ENCODE measurements at regions not wholly inside any gene's neighbourhood (a gene's known extent, or its start where the extent isn't known, plus 50 kb on each side); places are given as distances from the start of the nearest gene placed in this dataset.

- TF ChIP-seq GATA3 (IDR thresholded peaks at IDR 0.05; ENCODE audit: low read depth, low read length) (no peak), GATA2 (IDR thresholded peaks at IDR 0.05; ENCODE audit: low read depth, low read length) (no peak)
These were observed 986.3 kb downstream of the TFAP2A start for GRCh38 chr6:9428421-9429172.

DNA sequence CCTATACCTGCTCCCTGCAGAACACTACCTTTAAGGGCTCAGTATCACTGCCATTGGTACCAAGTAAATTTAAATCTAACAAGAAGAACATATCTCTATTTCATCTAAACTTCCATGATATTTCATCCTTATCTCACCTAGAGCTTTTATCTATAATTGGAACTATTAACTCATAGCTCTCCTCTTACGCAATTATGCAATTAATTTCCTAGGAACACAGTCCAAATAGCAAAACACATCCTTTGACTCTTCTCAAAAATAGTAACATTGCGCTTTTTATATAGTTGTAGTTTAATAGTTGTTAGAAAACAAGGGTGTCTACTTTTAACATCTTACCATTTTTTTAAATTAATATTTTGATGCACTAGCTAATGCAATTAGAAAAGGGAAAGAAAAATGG, 986.8 kb upstream of the SLC35B3 start:
- no peak for TF ChIP-seq GATA2 (IDR thresholded peaks at IDR 0.05; ENCODE audit: low read depth, low read length)
- no peak for TF ChIP-seq GATA3 (IDR thresholded peaks at IDR 0.05; ENCODE audit: low read depth, low read length)

DNA sequence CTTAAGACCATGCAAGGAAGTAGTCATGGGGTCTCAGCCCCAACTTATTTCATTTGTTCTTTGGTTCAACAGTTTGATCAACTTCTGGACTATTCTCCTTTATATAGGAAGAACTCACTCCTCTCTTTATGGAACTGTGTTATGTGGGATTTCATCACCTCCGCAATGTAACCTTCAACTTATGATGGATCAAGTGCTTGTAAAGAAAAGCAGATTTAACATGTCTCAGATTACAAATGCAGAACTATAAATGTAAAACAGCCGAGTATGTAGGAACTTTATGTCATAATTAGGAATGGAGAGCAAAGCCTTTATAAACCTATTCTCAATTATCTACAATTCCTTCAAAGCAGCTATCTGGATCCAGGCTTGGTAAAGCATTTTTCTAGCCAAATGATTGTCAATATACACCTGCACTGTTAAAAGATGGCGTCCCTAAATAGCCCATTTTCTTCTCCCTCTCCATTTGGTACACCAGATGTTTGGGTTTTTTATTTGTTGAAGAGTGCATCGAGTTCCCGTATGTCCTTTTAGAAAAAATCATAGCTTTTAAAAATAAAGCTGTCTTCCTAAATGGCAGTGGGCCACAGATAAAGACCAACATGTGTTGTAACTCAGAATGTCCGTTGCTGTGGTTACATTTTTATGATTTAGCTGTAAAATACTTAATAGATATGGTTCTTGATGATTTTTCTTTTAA, 985.1 kb upstream of the SLC35B3 start:
- TF ChIP-seq GATA2 (IDR thresholded peaks at IDR 0.05; ENCODE audit: low read depth, low read length), result no peak
- no peak for TF ChIP-seq GATA3 (IDR thresholded peaks at IDR 0.05; ENCODE audit: low read depth, low read length)

GRCh38 chr6:9417400-9417799, 982.1 kb upstream of the SLC35B3 start:
- no peak for TF ChIP-seq GATA3 (IDR thresholded peaks at IDR 0.05; ENCODE audit: low read depth, low read length)
- TF ChIP-seq GATA2 (IDR thresholded peaks at IDR 0.05; ENCODE audit: low read depth, low read length), result no peak

DNA sequence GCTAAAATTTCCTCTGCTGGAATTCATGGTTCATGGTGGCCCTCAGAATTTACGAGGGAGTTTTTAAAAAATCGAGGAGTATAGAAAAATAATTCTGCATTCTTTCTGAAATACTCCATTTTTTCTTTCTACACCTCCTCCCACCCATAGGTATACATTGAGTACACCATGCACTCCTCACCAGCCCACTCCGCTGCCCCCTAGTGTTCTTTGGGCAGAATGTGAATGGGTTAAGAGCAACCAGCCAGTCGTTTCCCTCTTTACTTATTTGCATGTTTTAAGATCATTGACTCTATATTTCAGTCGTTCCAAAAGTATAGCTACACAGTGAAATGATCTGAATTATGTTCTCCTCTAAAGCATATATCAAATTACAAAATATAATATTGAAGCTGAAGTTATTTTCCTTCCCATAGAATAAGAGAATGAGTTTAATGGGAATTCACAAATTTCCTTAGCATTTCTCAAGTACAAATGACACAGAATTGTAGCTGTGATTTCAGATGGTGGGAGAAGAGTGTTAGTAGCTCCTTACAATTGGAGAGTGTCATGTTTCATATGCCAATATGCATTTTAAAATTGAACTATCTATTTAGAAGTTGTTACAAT, 977.7 kb upstream of the SLC35B3 start:
- no peak for TF ChIP-seq GATA2 (IDR thresholded peaks at IDR 0.05; ENCODE audit: low read depth, low read length)
- no peak for TF ChIP-seq GATA3 (IDR thresholded peaks at IDR 0.05; ENCODE audit: low read depth, low read length)

DNA sequence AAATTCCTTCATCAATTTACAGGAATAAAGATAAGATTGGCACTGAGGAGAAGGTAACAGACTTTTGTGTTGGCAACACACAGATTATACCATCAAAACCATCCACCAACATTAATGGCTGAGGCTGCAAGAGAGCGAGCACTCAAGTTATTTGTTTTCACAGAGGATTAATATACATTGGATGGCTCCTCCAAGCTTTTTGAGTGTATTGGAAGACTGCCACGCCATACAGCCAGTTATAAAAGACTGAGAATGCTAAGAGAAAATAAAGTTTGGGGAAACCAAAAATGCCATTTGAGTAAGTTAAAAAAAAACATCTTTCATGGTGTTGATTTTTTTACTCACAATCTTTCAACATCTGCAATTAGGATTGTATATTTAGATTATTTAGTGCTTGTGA, 973.8 kb upstream of the SLC35B3 start:
- TF ChIP-seq GATA3 (IDR thresholded peaks at IDR 0.05; ENCODE audit: low read depth, low read length) (no peak), GATA2 (IDR thresholded peaks at IDR 0.05; ENCODE audit: low read depth, low read length) (no peak)

- no peak for TF ChIP-seq GATA2 (IDR thresholded peaks at IDR 0.05; ENCODE audit: low read depth, low read length)
- TF ChIP-seq GATA3 (IDR thresholded peaks at IDR 0.05; ENCODE audit: low read depth, low read length), result no peak
These were observed 973.2 kb upstream of the SLC35B3 start for GRCh38 chr6:9408402-9409117.

- no peak for TF ChIP-seq GATA2 (IDR thresholded peaks at IDR 0.05; ENCODE audit: low read depth, low read length)
- no peak for TF ChIP-seq GATA3 (IDR thresholded peaks at IDR 0.05; ENCODE audit: low read depth, low read length)
These were observed 970.5 kb upstream of the SLC35B3 start for GRCh38 chr6:9405825-9406224.

DNA sequence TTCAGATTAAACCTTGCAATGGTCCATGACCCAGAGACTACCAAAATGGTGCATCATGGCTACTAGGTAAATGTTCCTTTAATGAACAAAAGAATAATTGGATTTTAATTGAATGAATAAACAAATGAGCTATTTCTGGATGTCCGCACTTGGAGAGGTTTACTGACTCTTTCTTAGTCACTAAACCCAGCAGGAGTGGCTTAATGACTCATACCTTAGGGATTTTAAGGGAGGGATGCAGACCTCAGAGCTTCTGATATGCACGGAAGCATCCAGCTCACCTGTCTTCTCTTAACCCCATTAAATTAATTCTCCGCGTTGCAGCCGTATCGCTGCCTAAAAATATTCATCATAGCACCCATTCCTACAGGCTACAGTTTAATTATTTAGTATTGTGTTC, 970.0 kb upstream of the SLC35B3 start:
- TF ChIP-seq GATA2 (IDR thresholded peaks at IDR 0.05; ENCODE audit: low read depth, low read length) (no peak), GATA3 (IDR thresholded peaks at IDR 0.05; ENCODE audit: low read depth, low read length) (no peak)

GRCh38 chr6:9404351-9405146, 969.2 kb upstream of the SLC35B3 start:
- no peak for TF ChIP-seq GATA2 (IDR thresholded peaks at IDR 0.05; ENCODE audit: low read depth, low read length)
- TF ChIP-seq GATA3 (IDR thresholded peaks at IDR 0.05; ENCODE audit: low read depth, low read length), result no peak

GRCh38 chr6:9403736-9404135, 968.4 kb upstream of the SLC35B3 start:
- TF ChIP-seq GATA3 (IDR thresholded peaks at IDR 0.05; ENCODE audit: low read depth, low read length) (no peak), GATA2 (IDR thresholded peaks at IDR 0.05; ENCODE audit: low read depth, low read length) (no peak)

GRCh38 chr6:9401960-9402359, 966.6 kb upstream of the SLC35B3 start:
- TF ChIP-seq GATA2 (IDR thresholded peaks at IDR 0.05; ENCODE audit: low read depth, low read length) (no peak), GATA3 (IDR thresholded peaks at IDR 0.05; ENCODE audit: low read depth, low read length) (no peak)

- TF ChIP-seq GATA3 (IDR thresholded peaks at IDR 0.05; ENCODE audit: low read depth, low read length) (no peak), GATA2 (IDR thresholded peaks at IDR 0.05; ENCODE audit: low read depth, low read length) (no peak)
These were observed 964.6 kb upstream of the SLC35B3 start for GRCh38 chr6:9399916-9400315.

All from SH-SY5Y (cell line).